ENCODE measurements at regions not wholly inside any gene's neighbourhood (a gene's known extent, or its start where the extent isn't known, plus 50 kb on each side); places are given as distances from the start of the nearest gene placed in this dataset.
A peak's percentile ranks its signal among the peaks of the same experiment; 100 is the strongest.
"Not testable (repeated sequence)": the region's sequence is repeated elsewhere in the genome, so short reads cannot be mapped to it uniquely, and the experiment has no call there.

- no peak overlapping the region for H3K4me3 ChIP-seq (ENCODE audit: control insufficient read depth, low read depth, low read length)
- no peak for TF ChIP-seq CTCF (conservative IDR thresholded peaks at IDR 0.05; ENCODE audit: control insufficient read depth, insufficient read depth, low read depth, low read length)
- DNase-seq (ENCODE audit: low read depth): peak; percentile 48
Measured at GRCh38 chr18:39448942-39449341, 1883.3 kb upstream of the CELF4 start.

- not testable (repeated sequence) for DNase-seq (ENCODE audit: low read depth); H3K4me3 ChIP-seq (ENCODE audit: control insufficient read depth, low read depth, low read length)
Measured at GRCh38 chr18:39444957-39445356, 1879.4 kb upstream of the CELF4 start.

GRCh38 chr18:39441648-39442047, 1876.0 kb upstream of the CELF4 start:
- no peak for TF ChIP-seq CTCF (conservative IDR thresholded peaks at IDR 0.05; ENCODE audit: control insufficient read depth, insufficient read depth, low read depth, low read length)
- DNase-seq (ENCODE audit: low read depth): no peak
- no peak overlapping the region for H3K4me3 ChIP-seq (ENCODE audit: control insufficient read depth, low read depth, low read length)

- no peak overlapping the region for H3K4me3 ChIP-seq (ENCODE audit: control insufficient read depth, low read depth, low read length)
- DNase-seq (ENCODE audit: low read depth): peak; percentile 25
- no peak for TF ChIP-seq CTCF (conservative IDR thresholded peaks at IDR 0.05; ENCODE audit: control insufficient read depth, insufficient read depth, low read depth, low read length)
Measured at GRCh38 chr18:39435996-39436395, 1870.4 kb upstream of the CELF4 start.

- no peak overlapping the region for H3K4me3 ChIP-seq (ENCODE audit: control insufficient read depth, low read depth, low read length)
- no peak for TF ChIP-seq CTCF (conservative IDR thresholded peaks at IDR 0.05; ENCODE audit: control insufficient read depth, insufficient read depth, low read depth, low read length)
- no peak for DNase-seq (ENCODE audit: low read depth)
Measured at GRCh38 chr18:39435209-39435608, 1869.6 kb upstream of the CELF4 start.

GRCh38 chr18:39434223-39434920, 1868.8 kb upstream of the CELF4 start:
- DNase-seq (ENCODE audit: low read depth): peak; percentile 38
- no peak for TF ChIP-seq CTCF (conservative IDR thresholded peaks at IDR 0.05; ENCODE audit: control insufficient read depth, insufficient read depth, low read depth, low read length)
- H3K4me3 ChIP-seq (ENCODE audit: control insufficient read depth, low read depth, low read length): no peak overlapping the region

GRCh38 chr18:39425172-39425850, 1859.7 kb upstream of the CELF4 start:
- no peak for DNase-seq (ENCODE audit: low read depth)
- TF ChIP-seq CTCF (conservative IDR thresholded peaks at IDR 0.05; ENCODE audit: control insufficient read depth, insufficient read depth, low read depth, low read length): no peak
- no peak overlapping the region for H3K4me3 ChIP-seq (ENCODE audit: control insufficient read depth, low read depth, low read length)

Data from fibroblast of mammary gland (primary cell).